Posterior cingulate gyrus (tissue), 11 donors: ENCODE measurements at regions not wholly inside any gene's neighbourhood (a gene's known extent, or its start where the extent isn't known, plus 50 kb on each side); places are given as distances from the start of the nearest gene placed in this dataset.

Source experiments
- DNase-seq, 10 donors: peaks; one replicate each; pipeline versions ENCODE4 v3.0.0 to v3.0.0-alpha.2; 2020 to 2021; ENCODE audit warnings: mixed read lengths in 3 of 10
- intact Hi-C: fragments of 100-400 bp; cut with DNase I; formaldehyde crosslinking; loops from one replicate; pipeline ENCODE4 v1.15.1; 2023

DNA sequence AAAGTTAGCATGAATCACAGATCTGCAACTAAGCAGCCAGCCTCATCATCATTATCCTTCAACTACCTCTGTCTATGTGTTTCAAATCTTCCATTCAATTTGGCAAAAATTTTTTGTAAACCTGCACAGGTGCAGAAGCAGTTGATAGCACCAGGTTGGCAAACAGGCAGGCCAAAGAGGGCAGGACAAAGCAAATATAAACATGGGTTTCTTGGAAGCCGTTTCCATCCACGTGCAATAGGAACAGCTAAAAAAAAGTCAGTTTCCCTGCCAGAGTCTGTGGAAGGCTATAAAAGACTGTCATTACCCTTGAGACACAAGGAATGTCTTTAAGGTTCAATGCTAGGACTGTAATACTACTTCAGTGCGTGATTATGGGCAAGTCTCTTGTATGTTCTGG, 253.2 kb downstream of the PDHA2 start:
- intact Hi-C loops, result no loop called here
- no peak for DNase-seq

DNA sequence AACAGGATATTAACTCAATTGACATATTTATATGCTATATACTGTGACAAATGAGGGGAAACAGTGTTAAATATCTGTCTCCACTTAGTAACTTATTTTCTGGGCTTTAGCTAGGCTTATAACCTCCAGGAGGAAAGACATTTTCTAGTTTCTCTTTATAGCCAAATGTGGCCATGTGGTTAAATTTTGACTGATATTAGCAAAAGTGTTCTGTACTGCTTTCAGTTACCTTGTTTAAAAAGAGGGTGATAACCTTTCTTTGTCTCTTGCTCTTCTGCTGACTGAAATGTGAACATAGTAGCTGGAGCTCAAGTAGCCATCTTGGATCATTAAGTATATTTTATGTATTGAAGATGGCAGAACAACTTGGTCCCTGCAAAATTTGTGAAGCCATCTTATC, 253.7 kb downstream of the PDHA2 start:
- no peak for DNase-seq
- intact Hi-C loops, result no loop called here

DNA sequence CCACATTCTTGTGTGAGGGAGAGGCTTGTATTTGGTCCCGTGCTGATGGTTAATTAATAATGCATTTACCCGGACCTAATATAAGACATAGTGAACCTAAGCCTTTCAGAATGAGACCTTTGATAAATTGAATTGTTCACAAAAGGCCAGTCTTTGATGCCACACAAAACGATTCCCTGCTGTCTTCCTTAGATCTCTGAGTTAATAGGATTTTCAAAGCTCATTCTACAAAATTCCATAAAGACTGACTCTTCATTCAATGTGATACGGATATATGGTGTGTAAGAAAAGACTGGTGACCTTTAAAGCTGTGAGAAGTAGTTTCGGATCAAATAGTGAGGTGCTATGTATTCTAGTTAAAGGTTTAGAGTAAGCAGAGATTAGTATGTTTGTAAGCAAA, 254.3 kb downstream of the PDHA2 start:
- DNase-seq, result no peak
- intact Hi-C loops, result no loop called here

DNA sequence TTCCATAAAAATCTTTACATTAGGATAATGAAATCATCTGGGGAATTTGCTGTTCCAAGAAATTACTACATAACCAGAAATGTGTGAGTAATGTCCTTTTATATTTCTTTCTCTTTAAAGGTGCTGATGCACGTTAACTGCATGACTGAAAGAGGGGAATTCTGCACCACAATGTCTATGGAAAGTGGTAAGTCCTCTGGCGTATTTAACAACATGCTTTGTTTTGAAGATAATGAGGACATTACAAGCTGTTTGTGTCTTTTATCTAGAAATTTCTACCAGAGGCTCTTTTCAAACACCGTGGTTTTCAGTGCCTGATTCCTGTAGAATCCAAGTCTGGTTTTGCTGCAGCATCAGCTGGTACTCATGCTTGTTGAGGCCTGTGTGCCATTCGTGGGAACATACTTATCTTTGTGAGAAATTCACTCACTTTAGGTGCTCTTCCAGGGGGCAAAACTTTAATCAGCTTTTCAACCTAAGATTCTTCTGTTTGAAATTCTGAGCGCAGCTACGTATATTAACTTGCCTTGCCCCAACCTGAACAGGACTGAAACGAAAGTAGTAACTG, 257.2 kb downstream of the PDHA2 start:
- no peak for DNase-seq
- intact Hi-C loops, result no loop called here

DNA sequence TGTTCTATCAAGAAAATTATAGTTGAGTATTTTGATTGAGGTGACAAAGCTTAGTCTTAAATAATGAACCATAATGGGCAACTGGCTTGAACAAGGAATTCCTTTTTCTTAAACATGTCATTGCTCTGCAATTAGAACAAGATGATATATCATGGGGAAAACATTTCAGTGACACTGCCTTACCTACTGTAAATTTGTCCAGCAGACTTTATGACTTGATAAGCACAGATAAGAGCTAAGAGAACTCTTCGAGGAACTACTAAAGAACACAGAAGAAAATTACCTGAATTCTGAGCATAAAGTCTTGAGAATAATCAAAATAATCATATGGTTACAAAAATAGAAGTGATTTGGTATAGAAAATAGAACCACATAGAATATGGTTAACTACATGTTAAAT, 257.8 kb downstream of the PDHA2 start:
- no peak for DNase-seq
- intact Hi-C loops, result no loop called here

DNA sequence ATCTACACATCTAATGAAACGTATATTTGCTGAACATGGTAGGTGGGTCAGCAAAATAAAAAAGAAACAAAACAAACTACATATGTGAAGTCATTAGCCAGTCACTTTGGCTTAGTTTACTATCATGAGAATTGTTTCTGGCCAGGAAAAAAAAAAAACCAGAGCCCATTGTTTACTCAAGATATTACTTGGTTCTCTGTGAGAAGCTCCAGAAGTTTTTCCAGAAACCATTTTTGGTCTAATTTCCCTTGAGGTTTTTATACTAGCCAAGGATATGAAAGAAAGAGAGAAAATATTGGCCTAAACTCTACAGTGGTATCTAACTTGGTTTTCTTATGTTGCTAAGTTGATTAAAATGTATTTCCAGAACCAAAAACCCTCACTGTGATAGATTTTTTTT, 259.1 kb downstream of the PDHA2 start:
- DNase-seq, result no peak
- intact Hi-C loops, result no loop called here

DNA sequence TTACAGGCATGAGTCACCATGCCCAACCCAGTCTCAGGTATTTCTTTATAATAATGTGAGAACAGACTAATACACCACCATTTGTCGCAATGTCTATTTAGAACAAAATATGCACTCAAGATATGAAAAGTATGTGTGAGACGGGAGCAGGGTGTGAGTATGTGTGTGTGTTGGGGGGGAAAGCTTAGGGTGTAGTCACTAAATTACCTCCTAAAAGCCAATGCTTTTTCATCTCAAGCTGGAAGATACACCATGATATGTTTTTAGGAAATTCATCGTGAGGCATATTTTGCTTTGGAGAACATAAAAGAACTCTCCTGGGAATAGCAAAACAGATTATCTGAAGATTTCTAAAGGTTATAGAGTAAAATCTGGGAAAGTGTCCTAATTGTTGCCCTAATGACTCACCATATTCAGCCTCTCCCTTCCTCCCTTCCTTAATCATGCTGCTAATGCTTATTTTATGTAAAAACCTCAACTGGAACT, 262.7 kb downstream of the PDHA2 start:
- intact Hi-C loops, result no loop called here
- DNase-seq, result no peak

DNA sequence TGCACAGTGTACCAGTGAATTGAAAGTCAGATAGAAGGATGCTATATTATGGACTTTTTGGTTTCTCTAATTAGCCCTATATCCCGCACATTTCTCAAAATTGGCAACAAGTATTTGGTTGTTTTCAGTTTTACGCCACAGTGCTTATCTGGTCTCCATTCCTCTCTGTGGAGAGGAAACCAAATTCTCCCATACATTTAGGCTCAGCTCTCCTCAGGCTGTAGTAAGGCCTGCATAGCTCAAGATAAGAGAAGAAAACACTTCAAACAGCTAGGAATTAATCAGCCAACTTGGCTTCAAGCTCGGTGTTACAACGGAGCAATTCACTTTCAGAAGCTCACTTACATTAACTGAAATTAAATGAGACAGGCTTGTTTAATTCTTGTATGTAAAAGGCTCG, 263.2 kb downstream of the PDHA2 start:
- no peak for DNase-seq
- intact Hi-C loops, result no loop called here

DNA sequence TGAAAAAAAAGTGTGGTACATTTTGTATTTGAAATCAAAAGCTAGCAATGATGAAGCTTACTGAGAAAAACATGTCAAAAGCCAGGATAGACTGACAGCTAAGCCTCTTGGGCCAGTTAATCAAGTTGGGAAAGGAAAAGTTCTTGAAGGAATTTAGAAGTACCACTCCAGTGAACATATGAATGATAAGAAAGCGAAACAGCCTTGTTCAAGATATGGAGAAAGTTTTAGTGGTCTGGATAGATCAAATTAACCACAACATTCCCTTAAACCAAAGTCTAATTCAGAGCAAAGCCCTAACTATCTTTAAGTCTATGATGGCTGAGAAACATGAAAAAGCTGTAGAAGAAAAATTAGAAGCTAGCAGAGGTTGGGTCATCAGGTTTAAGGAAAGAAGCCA, 268.3 kb downstream of the PDHA2 start:
- no peak for DNase-seq
- intact Hi-C loops, result no loop called here

DNA sequence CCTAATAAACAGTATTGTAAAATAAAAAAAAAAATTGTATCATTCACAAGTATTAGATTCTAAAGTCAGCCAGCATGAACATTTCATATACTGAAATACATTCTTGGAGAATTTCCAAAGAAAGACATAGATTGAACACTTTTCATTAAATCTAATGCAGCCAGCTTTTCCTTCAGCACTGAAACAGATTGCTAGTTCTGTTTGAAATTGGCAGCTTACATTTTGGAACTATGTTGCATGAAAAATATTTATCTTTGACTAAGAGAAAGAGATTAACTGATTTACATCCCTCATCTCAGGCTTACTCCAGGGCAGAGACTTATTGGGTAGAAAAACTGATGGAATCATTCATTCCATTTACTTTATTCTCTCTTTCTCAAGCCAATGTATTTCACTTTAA, 272.7 kb downstream of the PDHA2 start:
- no peak for DNase-seq
- intact Hi-C loops, result no loop called here

DNA sequence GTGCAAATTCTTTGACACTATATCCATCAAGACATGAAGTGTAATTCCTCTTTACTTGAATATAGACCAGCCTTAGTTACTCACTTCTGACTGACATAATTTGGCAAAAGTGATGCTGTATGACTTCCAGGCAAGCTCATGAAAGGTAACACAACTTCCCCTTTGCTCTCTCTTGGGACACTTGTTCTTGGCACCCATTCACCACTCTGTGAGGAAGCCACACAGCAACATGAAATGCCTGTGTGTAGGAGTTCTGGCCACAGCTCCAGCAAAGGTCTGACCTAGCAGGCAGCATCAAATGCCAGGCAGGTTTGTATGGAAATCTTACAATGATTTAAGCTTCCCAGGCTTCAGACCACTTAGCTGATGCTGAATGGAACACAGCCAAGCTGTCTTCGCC, 280.3 kb downstream of the PDHA2 start:
- no peak for DNase-seq
- intact Hi-C loops, result no loop called here

DNA sequence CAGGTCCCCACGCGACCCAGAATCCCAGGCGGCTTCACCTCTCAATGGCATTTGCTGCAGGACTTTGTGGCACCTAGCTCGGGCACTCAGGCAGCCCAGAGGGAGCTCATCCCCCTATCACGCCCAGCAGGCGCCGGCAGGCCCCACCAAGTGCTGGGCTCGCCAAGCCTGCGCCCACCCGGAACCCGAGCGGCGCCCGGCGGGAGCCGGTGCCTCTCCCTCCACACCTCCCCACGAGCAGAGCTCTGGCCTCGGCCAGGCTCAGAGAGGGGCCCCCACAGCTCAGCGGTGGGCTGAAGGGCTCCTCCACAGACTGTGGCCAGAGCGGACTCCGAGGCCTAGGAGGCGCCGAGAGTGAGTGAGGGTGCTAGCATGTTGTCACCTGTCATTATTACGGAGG, 286.3 kb downstream of the PDHA2 start:
- DNase-seq, result peak in 1 of 10 donors; percentile 30
- intact Hi-C loops, result no loop called here

DNA sequence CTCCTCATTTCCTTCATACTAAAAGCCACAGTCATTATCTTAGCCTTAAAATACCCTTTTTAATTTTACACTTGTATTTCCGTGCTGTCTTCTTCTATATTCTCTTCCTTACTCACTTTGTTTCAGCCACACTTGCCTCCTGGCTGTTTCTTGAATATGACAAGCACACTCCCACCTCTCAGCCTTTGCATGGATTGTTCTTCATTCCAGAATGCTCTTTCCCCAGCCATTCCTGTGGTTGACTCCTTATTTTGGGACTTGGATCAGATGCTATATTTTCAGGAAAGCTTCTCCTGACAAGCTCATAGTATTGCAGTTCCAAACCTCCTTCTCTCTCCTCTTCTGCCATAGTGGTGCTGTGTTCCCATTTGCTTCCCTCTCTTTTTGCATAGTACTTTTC, 291.3 kb downstream of the PDHA2 start:
- DNase-seq, result no peak
- intact Hi-C loops, result no loop called here

DNA sequence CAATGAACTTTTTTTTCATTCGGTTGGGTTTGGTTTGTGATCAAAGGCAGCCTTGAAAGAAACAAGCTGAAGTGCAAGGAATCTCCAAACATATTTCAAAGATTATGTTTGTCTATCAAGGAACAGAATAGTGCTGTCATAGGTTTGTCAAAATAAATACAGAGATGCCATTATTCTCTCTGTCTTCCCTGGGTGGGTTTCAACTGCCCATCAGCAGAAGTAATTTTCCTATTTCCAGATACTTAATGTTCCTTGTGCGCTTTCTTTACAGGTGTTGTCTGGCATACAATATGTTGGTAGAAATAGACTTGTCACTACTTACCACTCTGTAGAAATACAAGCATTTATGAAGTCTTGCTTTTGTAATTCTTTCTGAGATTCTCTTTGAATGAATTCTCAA, 294.9 kb downstream of the PDHA2 start:
- intact Hi-C loops, result no loop called here
- no peak for DNase-seq

DNA sequence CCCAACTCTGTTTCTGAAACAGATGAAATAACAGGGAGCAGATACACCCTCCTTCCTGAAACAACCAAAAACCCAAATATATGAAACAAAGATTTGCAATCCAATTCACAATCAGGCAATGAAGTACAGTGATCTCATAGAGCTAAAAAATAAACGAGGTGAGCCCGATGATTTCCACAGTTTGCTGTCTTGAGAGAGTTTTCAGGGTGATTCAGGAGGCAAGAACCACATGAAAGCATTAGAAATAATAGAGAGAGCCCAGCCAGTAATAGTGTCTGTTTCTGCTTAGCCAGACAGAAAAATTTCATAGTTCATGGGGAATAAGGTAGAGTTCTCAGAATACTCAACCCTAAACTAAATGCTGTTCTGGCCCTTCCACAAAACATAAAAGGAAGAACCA, 296.2 kb downstream of the PDHA2 start:
- intact Hi-C loops, result no loop called here
- no peak for DNase-seq

DNA sequence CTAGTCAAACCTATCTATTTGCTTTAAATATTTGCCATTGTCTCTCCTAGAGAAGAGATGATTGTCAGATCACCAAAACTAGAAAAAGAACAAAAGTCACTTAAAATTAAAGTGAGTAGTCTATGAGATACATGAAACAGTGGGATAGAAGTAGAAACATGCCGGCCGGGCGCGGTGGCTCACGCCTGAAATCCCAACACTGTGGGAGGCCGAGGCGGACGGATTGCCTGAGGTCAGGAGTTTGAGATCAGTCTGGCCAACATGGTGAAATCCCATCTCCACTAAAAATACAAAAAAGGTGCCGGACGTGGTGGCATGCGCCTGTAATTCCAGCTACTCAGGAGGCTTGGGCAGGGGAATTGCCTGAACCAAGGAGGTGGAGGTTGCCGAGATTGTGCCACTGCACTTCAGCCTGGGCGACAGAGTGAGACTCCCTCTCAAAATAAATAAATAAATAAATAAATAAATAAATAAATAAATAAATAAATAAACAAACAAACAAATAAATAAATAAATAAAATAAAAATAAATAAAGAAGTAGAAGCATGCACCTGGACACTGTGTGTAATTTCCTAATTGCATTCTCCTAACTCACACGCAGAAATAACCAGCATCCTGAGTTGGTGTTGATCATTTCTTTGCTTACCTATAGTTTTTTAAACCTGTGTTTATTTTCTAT, 299.5 kb downstream of the PDHA2 start:
- intact Hi-C loops, result no loop called here
- DNase-seq, result peak in 3 of 10 donors; percentile 22 to 65 (median 62)

DNA sequence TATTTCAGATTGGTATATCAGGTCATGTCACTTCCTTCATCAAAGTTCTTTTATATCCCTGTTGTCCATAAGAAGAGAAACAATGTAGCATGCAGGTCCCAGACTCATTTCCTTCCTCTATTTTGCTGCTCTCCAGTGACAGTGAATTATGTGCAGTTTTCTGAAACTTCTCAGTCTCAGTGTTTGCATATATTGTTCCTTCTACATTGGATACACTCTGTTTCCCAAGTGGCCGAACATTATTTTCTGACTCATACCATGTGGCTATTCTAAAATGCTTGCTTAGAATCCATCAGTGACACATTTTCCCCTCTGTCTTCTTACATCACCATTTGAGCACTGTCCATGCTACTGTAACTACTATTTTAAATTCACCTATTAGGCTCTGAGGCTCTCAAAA, 305.7 kb downstream of the PDHA2 start:
- no peak for DNase-seq
- intact Hi-C loops, result no loop called here

DNA sequence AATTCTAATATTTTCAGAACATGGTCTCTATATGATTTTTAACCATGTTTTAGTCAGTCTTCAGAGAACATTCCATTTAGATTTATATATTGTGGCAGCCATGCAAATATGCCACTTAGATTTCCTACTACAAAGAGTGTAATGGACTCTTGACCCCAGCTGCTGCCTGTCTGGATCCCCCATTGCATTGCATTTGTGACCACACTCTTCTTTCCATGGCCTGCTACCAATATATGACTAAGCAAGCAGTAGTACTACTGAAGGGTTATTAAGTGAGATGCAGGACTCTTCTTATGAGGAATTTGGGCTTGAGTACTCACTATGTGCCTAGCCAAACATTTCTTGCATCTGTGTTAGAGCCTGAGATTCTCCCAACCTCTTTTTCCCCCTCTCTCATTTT, 306.8 kb downstream of the PDHA2 start:
- DNase-seq, result no peak

DNA sequence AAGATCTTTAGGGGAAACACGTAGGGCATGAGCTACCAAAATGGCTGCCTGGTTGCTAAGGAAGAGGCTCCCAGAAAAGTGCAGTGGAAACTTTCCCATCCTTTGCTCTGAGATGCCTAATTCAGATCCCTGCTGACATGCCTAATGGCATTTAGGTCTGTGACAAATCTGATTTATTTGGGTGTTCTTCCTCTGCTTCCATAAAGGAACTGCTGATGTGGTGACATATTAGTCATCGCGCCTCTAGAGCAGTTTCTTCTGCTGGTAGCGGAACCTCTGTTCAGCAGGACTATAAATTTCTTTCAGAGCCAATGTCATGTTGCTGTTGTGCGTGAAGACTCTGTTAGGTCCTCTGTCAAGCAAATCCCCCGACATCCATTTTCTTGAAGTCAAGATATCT, 310.0 kb downstream of the PDHA2 start:
- intact Hi-C loops, result no loop called here
- no peak for DNase-seq

More for the DNA sequence above, 306.8 kb downstream of the PDHA2 start:
- intact Hi-C loops, result no loop called here

DNA sequence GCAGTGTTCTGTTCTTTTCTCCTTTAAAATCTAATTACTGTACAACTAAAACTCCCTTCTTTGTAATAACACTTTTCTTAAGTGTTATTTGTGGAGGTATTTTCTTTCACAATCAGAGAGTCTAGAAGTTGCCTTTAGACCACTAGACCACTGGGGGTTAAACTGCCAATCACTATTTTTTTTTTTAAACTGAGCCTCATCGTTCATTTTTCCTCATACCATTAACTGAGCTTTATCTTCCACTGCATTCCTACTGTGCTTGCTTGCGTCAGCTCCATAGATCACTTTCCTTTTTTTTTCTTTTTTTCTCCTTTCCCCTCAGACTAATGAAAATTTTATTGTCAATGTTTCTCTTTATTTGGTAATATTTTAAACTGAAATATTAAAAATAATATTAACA, 310.6 kb downstream of the PDHA2 start:
- DNase-seq, result no peak
- intact Hi-C loops, result no loop called here

DNA sequence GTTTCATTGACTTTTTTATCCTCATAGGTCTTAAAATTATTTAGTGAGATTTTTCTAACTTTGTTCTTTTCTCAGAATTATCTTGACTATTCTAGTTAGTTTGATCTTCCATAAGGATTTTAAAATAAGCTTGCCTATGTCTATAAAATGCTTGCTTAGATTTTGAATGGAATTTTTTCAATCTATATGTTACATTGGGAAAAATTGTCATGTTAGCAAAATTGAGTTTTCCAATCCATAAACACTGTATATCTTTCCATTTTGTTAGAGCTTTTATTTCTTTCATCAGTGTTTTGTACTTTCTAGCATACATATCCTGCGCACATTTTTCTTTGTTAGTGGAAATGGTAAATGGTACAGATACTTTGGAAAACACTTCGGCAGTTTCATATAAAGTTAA, 312.9 kb downstream of the PDHA2 start:
- intact Hi-C loops, result no loop called here
- DNase-seq, result no peak

DNA sequence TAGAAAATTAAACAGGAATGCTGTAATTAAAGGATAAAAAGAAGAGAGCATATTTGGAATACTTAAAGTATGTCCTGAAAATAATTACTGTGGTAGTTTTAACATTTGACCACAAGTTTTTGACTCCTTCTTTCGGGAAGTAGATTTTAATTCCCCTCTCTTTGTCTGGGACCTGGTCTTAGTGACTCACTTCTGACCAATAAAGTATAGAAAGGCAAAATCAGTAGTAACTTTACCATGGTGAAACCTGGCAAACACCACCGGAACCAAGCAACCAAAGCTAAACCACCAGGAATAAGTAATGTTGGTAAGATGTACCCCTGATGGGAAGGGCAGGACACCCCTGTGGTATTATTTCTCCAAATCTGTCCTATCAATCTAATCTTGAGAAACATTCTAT, 314.8 kb downstream of the PDHA2 start:
- no peak for DNase-seq
- intact Hi-C loops, result no loop called here

DNA sequence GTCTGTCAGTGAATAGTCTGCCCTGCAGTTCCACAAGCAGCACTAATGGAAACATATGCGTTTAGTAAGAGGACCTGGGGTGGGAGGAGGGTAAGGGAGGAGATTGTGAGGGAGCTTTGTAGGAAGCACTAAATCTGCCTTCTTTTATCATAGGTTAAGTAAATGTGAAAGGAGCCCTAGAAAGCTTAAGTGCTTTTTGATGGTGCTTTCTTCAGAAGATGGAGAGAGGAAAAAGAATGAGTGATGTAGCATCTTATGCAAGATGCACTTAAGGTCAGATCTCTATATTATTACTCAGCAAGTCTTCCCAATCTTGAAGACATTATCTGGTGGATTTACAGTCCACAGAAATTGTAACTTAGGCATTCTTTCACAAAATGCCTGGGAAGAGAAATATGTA, 322.7 kb downstream of the PDHA2 start:
- no peak for DNase-seq
- intact Hi-C loops, result no loop called here
